Myocyte (in vitro differentiated cells): ENCODE measurements at regions not wholly inside any gene's neighbourhood (a gene's known extent, or its start where the extent isn't known, plus 50 kb on each side); places are given as distances from the start of the nearest gene placed in this dataset.

Source experiments
- DNase-seq: peaks from one replicate; pipeline ENCODE4 v3.0.0-alpha.2; 2012; ENCODE audit warnings: low read depth

DNA sequence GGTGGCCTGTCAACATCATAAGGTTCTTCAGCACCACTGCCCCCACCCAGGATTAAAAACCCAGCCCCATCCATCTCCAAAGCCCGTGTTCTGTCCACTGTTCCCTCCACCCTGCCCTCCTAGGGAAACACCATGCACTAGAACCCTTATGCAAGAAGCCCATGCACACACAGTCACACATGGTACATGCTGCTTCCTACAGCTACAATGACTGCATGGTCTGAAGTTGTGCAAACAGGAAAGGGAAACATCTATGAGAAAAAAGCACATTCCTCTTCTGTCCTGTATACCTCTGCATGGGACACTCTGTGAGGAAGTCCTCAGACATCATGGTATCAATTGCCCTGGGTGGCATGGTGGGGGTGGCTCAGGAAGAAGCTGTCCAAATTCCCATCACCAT lies 108.6 kb upstream of the MRPS22 start:
- DNase-seq, result no peak

DNA sequence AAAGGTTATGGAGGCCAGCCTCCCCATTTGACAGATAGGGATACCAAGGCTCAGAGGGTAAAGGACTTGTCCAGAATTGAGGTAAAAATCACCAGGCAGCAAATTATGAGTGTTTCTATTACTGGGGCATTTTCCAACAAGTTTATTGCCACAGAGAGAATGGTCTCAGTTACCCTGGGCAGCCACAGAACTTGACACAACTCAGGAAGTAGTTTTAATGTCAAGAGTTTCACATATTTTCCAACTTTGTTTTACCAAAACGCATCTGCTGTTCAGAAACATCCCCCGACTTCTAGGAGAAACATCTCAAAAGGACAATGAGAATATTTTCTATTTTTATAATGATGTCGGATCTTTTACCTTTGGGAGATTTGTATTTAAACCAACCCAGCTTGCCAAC lies 107.5 kb upstream of the MRPS22 start:
- DNase-seq, result no peak

DNA sequence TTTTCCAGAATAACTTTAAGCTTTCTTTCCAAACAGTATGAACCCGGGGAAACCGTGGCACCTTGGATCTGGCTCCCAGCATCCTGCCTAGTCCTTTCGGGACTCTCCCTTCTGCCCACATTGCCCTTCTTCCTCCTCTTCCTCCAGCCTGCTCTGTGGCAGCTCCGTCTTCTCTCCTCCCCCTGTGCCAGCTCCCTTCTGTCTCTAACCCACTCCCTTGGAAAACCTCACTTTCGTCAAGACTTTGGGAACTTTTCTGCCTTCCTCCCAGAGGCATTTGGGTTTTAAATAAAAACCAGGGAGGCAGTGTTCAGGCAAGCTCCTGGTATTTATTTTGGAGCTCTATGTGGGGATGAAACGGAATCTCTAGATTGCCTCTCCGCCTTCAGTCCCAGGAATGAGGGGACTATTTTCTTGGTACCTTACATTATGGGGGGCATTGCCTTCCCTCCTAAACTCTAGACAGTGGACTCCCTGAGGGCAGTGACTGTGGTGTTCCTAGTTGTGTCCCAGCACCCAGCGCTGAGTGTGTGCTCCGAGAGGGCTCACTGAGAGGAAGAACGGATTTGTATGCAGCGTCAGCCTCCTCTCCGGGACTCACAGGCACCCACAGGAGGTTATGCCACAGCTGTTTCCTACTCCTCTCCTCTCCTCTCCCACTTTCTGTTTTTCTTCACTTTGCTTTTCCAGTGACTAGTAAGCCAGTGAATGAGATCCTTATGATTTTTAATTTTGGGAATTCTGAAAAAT lies 105.4 kb upstream of the MRPS22 start:
- DNase-seq, result no peak

DNA sequence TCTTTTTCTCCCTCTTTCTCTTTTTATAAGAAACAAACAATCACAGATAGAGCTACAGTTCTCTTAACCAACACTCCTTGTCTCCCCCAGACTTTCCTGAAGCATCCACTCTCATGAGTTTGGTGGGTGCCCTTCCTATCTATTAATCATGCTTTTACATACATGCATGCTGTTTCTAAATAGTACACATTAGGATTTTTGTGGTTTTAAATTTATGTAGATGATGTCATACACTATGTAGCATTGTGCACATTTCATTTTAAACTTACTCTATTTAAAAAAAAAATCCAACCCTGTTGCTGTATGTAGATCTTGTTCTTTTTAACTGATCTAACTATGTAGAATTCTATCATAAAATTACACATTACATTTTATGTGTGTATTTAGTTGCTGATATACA lies 104.3 kb upstream of the MRPS22 start:
- no peak for DNase-seq

DNA sequence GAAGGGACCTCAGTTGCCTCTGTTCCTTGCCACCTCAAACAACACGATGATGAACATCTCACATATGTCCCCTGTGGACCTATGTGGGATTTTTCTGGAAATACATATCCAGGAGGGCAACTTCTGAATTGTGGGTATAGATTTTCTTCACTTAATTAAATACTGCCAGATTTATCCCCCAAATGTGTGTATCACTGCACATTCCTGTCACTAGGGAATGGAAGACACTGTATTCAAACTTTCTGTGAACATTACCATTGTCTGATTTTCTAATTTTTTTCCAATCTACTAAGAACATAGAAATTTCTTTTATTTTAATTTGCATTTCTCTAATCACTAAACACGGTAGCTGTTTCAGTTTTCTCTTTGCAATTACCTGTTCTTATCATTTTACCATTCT lies 102.0 kb upstream of the MRPS22 start:
- no peak for DNase-seq

DNA sequence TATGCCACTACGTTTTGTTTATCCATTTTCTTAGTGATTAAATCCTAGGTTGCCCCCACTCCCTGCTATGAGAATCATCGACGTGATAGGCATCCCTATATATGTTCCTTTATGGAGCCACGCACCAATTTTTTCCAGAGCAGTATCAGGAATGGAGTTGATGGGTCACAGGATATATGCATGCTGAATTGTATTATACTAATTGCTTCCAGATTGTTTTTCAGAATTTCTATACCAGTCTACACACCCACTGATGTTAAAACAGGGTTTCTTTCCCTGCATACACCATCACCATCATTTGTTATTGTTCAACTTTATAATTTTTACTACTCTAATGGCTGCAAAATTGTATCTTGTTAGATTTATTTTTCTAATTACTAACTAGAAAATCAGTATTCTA lies 100.1 kb upstream of the MRPS22 start:
- no peak for DNase-seq

DNA sequence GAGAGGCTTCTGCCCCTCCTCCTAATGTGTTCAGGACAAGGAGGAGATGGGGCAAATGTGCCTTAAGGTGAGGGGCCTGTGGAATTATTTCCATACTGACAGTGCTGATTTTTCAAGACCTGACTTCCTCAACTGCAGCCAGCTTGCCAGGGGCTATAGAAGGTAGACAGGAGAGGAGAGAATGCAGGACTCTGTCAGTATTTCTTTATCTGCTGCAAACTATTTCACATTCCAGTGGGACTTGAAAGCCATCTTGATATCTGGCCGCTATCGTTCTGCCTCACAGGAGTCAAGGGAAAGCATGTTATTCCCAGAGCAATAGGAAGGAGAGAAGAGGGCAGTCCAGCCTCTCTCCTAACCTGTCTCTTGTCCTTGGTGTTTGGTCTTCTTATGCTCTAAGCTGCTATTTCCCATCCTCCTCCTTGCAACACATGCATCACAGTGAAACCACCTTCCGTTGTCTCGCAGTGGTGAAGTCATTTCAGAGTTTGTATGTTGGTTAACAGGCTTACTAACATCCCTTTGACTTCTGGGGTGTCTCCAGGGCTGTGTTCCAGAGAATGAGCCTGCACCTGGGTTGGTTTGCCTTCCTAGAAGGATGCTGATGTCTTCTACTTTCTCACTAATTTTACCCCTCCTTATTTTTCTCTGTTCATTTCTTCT lies 95.1 kb upstream of the MRPS22 start:
- DNase-seq, result no peak

DNA sequence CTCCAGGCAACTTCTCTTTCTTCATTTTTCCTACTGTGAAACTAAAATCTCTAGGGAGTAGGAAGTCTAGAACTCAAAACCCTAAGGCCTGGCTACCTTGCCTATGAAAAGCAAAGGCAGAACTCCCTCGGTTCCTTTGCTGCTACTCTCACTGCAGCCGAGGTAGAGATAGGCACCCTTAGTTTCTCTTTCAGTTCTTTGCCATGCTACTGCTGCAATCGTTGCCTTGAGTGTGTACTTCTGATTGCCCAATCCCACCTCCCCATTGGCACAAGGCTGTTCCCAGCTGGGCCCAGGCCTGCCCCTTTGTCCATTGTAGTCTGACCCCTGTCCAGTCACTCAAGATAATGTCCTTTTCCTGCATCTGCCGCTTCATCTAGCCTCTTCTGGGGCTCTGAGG lies 92.3 kb upstream of the MRPS22 start:
- DNase-seq, result no peak

DNA sequence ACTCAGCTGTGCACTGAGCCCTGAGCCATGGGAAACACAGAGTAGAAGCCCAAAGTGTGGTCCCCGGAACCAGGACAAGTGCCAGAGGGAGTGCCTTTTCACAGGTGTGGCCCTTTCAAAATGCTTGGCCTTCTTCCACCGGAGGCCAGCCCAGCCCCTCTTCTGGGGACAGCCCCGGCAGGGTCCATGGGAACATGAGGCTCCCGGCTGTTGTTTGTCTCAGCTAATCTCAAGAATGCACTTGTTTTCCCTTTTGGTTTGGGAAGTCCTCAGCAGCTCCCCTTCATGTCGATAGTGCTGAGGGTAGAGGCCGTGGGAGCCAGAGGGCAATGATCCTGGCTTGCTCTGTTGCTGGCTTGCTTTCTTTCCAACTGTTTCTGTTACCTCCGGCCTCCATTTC lies 91.1 kb upstream of the MRPS22 start:
- no peak for DNase-seq

DNA sequence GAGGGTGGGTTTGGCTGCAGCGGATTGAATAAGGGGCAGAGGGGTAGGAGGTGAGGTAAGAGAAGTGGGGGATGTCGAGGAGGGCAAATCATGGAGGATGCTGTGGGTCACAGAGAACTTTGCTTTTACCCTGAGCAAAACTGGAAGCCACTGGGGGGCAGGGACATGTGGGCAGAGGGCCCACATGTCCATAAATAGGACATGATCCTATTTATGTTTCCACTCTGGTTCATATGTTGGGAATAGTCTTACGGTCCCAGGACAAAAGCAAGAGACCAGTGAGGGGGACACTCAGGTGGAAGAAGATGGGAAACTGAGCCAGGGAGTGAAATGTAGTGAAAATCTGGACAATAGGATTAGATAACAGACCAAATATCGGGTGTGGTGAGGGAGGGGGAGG lies 85.5 kb upstream of the MRPS22 start:
- no peak for DNase-seq

DNA sequence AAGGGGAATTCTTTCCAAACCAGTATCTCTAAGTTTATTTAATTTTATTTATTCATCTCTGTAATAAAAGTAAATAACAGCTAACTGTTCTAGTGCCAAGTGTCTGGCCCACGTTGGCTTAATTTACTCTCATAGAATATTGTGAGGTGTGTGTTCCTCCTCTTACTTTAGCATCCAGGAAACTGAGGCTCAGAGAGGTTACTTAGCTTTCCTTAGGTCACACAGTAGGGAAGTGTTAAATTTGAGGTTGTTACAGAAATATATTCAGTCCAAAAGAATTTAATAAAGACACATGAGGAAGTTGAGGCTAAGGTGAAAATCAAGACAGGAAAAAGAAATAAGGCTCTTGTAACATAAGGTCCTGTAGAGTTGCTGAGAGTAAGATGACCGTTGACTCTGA lies 84.4 kb upstream of the MRPS22 start:
- DNase-seq, result no peak

DNA sequence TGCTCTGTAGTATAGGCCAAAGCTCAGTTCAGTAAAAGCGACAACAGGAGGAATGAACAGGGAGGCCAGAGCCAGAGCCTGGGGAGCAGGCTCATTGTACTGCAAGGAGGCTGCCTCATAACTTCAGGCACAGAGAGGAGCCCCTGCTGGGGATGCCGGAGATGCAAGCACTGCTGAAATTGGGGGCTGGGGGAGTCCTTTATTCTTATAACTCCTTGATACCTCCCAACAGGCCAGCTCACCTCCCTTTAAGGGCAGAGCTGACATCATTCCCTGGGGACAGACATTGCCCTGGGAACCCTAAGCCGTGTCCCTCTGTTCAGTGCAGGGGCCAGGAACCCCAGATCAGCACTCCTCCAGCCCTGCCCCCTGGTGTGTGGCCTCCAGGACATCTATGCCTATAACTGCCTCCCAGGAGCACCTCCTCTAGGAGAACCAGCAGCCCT lies 83.8 kb upstream of the MRPS22 start:
- DNase-seq, result no peak

DNA sequence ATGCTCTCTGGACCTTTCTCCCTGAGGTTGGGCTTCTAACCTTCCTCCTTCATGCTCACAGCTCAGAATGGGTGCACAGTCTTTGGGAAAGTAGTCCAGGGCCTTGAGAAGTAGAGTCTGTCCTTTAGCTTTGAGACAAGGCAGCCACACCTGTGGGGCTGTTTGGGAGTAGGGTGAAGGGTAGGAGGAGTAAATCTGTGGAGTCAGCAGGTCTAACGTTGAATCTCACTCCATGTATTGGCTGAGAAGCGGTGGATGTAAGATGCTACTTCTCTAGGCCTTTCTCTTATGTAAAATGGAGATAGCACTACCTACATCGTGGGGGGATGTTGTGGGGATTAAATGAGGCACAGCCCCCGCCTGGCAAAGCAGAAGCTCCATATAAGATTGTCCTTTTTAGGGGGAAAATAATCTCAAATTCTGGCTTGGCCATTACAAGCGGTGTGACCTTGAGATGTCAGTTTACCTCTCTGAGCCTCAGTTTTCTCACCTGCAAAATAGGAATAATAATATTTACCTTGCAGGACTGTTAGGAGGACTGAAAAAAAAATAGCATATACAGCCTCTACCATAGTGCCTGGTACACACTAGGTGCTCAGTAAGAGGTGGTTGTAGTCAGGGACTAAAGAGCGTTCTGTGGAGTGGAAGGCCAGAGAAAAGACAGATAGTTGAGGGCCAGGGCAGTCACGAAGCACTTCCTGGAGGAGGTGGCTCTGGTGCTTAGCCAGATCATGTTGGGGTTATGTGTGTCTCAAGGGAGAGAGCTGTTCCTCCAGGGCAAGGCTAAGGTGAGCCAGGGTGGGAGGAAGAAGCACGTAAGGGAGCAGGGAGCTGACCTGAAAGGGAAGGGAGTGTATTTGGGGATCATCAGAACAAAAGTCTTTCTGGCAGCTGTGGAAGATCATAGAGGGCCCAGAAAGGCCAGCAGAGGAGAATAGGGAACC lies 82.8 kb upstream of the MRPS22 start:
- no peak for DNase-seq

DNA sequence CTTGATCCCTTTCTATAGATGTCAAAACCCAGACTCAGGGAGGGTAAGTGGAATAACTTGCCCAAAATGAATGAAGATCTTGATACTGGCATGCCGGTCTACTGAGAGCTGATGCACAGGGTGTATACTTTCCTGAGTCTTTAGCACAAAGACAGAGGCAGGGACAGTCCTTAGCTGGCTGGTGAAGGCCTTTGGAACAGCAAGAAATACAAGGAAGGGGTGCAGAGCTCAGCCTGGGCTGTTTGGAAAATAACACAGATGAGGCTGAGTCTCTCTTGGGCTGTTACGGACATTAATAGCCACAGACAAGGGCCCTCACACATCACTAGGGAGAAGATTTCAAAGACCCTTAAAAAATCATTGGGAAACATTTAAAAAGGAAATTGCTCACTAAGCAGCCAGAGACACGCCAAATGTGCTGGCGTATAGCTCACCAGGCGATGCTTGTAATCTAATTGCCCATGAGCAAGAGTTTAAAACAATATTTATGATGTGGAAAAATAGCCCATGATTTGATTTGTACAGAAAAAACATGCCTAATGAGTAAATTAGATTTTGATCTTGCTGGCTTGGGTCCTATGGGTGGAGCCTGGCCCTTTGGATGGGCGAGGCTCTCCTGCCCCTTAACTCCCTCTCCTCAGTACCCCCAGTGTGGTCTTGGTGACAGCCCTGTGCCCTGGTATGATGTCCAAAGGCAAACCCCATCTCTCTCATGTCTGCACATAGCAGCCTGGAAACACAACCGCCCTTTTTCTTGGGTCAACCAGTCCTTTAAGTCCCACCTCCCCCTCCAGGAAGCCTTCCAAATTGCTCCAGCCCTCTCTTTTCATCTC lies 81.8 kb upstream of the MRPS22 start:
- no peak for DNase-seq

DNA sequence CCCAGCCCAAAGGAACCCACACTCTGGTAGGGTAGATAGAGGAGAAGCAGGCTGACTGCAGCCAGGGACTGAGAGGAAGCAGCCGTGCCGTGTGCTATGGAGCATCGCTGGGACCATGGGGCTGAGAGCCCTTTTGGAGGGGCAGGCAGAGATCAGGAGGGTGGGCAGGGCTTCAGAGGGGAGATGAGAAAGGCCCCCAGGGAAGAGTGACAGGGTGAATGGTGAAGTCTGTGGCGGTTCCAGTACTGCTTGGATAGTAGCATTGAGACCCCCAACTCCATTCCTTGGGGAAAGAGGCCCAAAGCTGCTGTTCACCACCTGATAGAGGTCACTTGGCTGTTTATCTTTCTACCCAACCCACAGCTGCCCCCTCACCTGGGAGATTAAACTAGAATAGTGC lies 80.0 kb upstream of the MRPS22 start:
- no peak for DNase-seq

DNA sequence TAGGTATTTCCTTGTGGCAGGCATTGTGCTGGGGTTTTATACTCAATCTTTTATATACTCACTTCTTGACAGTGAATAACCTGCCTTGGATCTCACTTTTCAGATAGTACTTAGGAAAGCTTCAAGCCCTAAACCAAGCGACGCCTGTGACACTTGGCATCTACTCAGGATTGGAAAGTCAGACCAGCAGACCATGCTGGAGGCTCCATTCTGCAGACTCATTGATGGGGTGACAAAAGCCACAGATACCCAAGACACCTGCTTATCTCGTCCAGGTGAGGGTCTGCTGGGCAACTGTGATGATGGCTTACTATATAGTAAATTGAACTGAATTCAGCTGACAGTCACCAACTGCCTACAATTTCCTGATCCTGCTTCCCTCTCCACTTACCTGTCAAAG lies 79.4 kb upstream of the MRPS22 start:
- DNase-seq, result no peak

DNA sequence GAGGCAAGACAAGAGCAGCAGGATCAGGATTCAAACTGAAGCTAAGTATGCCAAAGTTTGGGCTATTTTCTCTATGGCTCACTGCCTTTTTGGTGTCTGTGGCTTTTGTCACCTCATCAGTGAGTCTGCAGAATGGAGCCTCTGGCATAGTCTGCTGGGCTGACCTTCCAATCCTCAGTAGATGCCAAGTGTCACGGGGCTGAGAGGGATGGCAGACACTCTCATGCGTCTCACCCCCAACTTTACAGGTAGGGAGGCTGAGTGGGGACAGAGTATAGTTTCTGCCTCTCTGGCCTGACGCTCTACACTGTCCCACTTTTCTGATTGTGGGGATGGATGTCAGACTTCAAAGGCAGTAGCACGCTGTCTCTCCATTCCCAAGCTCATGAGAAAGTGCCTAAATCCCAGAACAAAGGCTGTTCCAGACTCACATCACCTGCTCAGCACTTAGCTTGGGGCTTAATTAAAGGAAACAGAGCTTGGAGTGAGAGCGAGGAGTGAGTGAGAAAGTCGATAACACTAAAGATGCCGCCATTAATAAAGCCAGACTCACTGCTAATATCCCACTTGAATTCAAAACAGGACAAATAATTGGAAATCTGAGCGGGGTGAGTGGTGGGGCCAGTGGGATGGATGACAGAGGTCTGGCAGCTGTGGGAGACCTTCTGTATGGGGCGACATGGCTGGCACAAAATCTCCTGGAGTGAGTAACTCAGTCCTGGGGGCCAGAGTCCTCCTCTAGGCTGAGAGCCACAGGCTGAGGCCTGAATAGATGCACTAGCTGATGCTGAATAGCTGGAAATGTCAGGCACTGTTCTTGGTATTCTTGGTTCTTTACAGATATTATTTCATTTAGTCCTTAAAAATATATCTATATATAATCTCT lies 78.4 kb upstream of the MRPS22 start:
- DNase-seq, result no peak

DNA sequence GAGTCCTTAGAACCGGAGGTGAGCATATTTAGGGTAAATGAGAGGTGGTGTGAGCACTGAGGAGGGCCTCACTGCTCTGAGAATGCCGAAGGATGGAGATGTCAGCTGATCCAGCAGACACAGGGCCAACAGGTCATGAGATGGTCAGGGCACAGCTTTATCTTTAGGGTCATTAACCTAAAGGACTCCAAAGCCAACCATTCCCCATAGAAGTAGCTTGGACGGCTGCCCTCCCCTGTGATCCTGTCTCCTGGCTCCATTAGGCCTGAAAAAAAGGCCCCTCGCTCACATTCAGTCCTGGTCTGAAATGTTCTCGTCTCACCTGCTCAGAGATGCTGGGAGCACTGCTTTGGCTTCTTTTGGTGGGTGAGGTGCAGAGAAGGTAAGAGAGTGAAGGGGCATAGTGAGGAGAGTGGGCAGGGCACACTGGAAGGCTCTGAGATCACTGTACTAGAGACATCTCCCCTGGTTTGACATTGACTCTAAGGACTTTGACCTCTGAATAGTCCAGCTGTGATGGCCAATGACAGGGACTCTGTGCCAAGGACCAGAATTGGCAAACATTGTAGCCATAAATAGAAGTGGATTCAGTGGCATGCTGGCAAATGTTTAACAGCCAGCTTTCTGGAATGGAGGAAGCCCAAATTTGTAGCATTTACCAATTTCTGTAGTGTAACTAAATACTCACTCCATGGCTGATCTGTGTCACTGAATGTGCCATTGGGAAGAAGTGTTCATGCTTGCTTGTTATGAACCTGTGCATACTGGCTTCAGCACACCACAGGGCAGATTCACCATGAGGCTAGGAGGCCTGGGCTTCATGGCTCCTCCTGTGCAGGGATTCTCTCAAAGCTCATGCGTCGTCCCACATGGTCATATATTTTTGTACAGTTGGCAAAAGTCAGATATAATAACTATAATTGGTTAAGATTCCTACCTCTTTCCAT lies 76.2 kb upstream of the MRPS22 start:
- DNase-seq, result peak; percentile 50

DNA sequence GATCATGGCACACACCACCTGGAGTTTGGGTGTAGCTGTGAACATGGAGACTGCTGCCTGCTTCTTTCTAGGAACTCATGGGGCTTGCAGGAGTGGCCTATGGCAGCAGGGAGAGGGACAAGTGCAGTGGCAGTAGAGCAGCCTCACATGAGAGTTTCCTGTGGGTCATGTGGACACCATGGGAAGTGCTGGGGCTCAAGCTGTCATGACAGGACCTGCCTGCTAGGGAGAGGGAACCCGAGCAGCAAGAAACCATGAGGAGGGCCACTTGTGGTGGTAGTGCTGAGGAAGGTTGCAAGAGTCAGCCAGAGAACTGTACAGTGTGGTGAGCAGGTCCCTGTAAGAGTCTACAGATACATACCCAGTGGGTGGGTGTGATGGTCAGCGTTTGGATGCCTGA lies 73.8 kb upstream of the MRPS22 start:
- DNase-seq, result no peak
